Neural crest cell (in vitro differentiated cells): ENCODE measurements at regions not wholly inside any gene's neighbourhood (a gene's known extent, or its start where the extent isn't known, plus 50 kb on each side); places are given as distances from the start of the nearest gene placed in this dataset.

Experiments
- DNase-seq: peaks from one replicate; pipeline ENCODE4 v3.0.0; 2021; ENCODE audit warnings: low read depth, mixed read lengths, low spot score
- H3K27ac Mint-ChIP-seq: one replicate; pipeline ENCODE4 v1.8.0; 2021; ENCODE audit warnings: mild to moderate bottlenecking, mixed read lengths; ENCODE audit not compliant: unreplicated experiment
- H3K27me3 Mint-ChIP-seq: 2 replicates; pipeline ENCODE4 v1.8.0; 2021; ENCODE audit warnings: low read depth, mild to moderate bottlenecking, mixed read lengths
- H3K36me3 Mint-ChIP-seq: 2 replicates; pipeline ENCODE4 v1.8.0; 2021; ENCODE audit warnings: low read depth, mild to moderate bottlenecking, mixed read lengths
- H3K4me1 Mint-ChIP-seq: 2 replicates; pipeline ENCODE4 v1.8.0; 2021; ENCODE audit warnings: mixed read lengths
- H3K4me3 Mint-ChIP-seq: one replicate; pipeline ENCODE4 v1.8.0; 2021; ENCODE audit warnings: mild to moderate bottlenecking, mixed read lengths
- H3K9me3 Mint-ChIP-seq: 2 replicates; pipeline ENCODE4 v1.8.0; 2021; ENCODE audit warnings: mixed read lengths
- CTCF ChIP-seq: fragments of 200-600 bp; sonication (generic); conservative IDR thresholded peaks from 2 replicates; pipeline ENCODE4 v1.5.0; 2021; ENCODE audit warnings: antibody characterized with exemption, mild to moderate bottlenecking

DNA sequence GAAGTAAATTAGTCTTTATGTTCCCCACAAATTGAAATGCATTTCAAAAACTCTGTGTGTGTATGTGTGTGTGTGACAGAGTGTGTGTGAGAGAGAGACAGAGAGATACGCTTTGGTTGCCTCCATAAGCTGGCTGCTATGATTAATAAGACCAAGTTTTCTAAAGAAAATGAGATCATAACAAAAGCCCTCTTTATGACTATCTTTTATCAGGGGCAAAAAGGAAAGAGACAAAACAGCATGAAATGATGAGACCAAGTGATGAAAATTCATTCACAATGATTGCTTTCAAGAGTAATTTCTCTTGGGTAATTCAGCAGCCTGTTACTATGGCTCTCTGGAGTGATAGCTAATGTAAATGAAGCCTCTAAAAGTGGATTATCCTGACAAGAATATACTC, 277.6 kb upstream of the PLEKHG7 start:
- Mint-ChIP-seq H3K27me3 (no peaks in the 10 kb centered on the region), H3K9me3 (no peaks in the 10 kb centered on the region), H3K4me3 (no peak overlapping the region), H3K4me1 (peaks cover 33% of the 10 kb centered on the region), H3K27ac (peak overlapping the region; percentile 58), H3K36me3 (no peaks in the 10 kb centered on the region)
- no peak for DNase-seq
- TF ChIP-seq CTCF = no peak

GRCh38 chr12:92424338-92424737, 278.5 kb upstream of the PLEKHG7 start:
- H3K4me3 Mint-ChIP-seq = no peak overlapping the region
- H3K27me3 Mint-ChIP-seq = no peaks in the 10 kb centered on the region
- no peak for DNase-seq

DNA sequence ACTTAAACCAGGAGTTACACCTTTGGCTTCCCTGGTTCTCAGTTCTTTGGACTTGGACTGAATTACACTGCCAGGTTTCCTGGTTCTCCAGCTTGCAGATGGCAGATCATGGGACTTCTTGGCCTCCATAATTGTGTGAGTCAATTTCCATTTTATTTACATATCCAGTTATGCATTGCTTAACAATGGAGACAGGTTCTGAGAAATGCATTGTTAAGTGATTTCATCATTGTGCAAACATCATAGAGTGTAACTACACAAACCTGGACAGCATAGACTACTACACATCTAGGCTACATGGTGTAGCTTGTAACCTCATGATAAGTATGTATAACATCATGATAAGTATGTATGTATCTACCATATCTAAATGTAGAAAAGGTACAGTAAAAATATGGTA, 276.1 kb upstream of the BTG1 start:
- no peaks in the 10 kb centered on the region for H3K27me3 Mint-ChIP-seq
- H3K4me1 Mint-ChIP-seq = peaks cover 27% of the 10 kb centered on the region
- peaks cover under 1% of the 10 kb centered on the region for H3K9me3 Mint-ChIP-seq
- no peaks in the 10 kb centered on the region for H3K36me3 Mint-ChIP-seq
- H3K27ac Mint-ChIP-seq = no peak overlapping the region
- DNase-seq = no peak
- TF ChIP-seq CTCF = no peak
- no peak overlapping the region for H3K4me3 Mint-ChIP-seq

More at GRCh38 chr12:92424338-92424737, 278.5 kb upstream of the PLEKHG7 start:
- peaks cover 30% of the 10 kb centered on the region for H3K4me1 Mint-ChIP-seq
- no peaks in the 10 kb centered on the region for H3K36me3 Mint-ChIP-seq
- no peak for TF ChIP-seq CTCF
- H3K27ac Mint-ChIP-seq = no peak overlapping the region
- no peaks in the 10 kb centered on the region for H3K9me3 Mint-ChIP-seq

DNA sequence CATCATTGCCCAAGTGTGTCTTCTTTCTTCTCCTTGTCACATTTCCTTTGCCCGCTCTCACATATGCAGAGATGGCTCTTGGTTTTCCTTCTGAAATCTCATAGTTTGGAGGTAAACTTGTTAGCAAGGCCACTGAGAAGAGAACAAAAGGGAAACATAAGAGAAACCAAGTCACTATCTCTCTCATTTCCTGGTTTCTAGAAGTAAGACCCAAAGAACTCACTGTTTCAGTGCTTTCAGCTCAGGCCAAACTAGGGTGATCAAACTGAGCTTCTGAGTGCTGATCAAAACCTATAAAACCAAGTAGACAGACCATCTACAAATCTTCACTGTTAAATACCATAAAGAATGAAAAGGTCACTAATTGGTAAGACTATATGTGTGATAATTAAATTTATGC, 275.4 kb upstream of the BTG1 start:
- no peak for TF ChIP-seq CTCF
- Mint-ChIP-seq H3K9me3 (peaks cover 3% of the 10 kb centered on the region), H3K36me3 (no peaks in the 10 kb centered on the region)

DNA sequence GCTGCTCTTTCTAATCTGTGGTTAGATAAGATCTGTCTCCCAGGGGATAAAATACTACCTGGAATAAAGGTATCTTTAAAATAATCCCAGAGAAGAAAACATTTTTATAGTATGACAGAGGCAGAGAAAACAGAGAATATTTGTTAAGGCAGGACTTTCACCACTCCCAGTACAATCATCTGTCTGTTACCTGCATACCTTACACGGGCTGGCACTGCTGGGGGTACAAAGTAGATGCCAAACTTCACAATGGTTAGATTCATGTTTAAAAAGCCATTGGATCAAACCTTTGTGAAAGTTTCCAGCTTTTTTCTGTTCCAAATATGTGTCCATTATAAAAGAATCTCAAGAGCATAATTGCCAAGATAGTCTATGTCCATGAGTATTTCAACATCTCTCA, 273.6 kb upstream of the BTG1 start:
- Mint-ChIP-seq H3K27ac (no peak overlapping the region), H3K4me1 (peaks cover 12% of the 10 kb centered on the region), H3K27me3 (no peaks in the 10 kb centered on the region), H3K4me3 (no peak overlapping the region), H3K36me3 (no peaks in the 10 kb centered on the region), H3K9me3 (peaks cover 3% of the 10 kb centered on the region)
- DNase-seq = no peak
- TF ChIP-seq CTCF = no peak

More for the DNA sequence above, 275.4 kb upstream of the BTG1 start:
- Mint-ChIP-seq H3K4me3 (no peak overlapping the region), H3K4me1 (peaks cover 23% of the 10 kb centered on the region), H3K27ac (no peak overlapping the region), H3K27me3 (no peaks in the 10 kb centered on the region)
- DNase-seq = no peak

DNA sequence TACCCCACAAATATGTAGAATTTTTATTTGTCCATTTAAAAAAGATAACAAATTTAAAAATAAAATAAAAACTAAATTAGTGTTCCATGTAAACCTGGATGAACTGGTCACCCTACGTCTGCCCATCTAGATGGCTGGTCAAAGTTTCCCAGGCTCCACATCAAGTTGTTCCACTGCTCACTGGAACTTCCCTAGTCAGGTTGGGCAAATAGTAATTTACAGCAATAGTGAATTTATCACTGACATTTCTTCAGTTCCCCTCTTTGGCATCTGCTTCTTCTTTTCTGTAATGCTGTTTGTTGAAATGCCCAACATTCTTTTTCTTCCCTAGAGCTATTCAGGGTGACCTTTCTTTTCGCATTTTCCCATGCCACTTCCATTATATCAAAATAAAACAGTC, 272.7 kb upstream of the BTG1 start:
- Mint-ChIP-seq H3K4me1 (peaks cover 4% of the 10 kb centered on the region), H3K36me3 (no peaks in the 10 kb centered on the region), H3K4me3 (no peak overlapping the region), H3K27ac (no peak overlapping the region), H3K9me3 (peaks cover 3% of the 10 kb centered on the region), H3K27me3 (no peaks in the 10 kb centered on the region)
- no peak for DNase-seq
- no peak for TF ChIP-seq CTCF
